H1 (cell line): ENCODE measurements at regions not wholly inside any gene's neighbourhood (a gene's known extent, or its start where the extent isn't known, plus 50 kb on each side); places are given as distances from the start of the nearest gene placed in this dataset.

Experiments
- EGR1 ChIP-seq: IDR thresholded peaks from 2 replicates; pipeline ENCODE4 v1.6.1; 2011; ENCODE audit warnings: low read depth, low read length, borderline replicate concordance
- SP1 ChIP-seq: IDR thresholded peaks from 2 replicates; pipeline ENCODE4 v1.6.1; 2011; ENCODE audit warnings: low read depth, low read length

- TF ChIP-seq SP1 (no peak), EGR1 (no peak)
Observed at GRCh38 chr6:141467881-141468280, 664.8 kb upstream of the GJE1 start (continued).
